DMS79 (cell line): ENCODE measurements at regions not wholly inside any gene's neighbourhood (a gene's known extent, or its start where the extent isn't known, plus 50 kb on each side); places are given as distances from the start of the nearest gene placed in this dataset.
"Not testable (repeated sequence)": the region's sequence is repeated elsewhere in the genome, so short reads cannot be mapped to it uniquely, and the experiment has no call there.

Experiments
- DNase-seq: peaks from one replicate; lab custom pipeline; 2025; lab: John Stamatoyannopoulos, UW

- DNase-seq: no peak
These were observed 458.3 kb downstream of the ETNK1 start for GRCh38 chr12:23083267-23083666.

GRCh38 chr12:23084236-23084995 lies 459.4 kb downstream of the ETNK1 start:
- no peak for DNase-seq

- DNase-seq: no peak
These were observed 463.6 kb downstream of the ETNK1 start for GRCh38 chr12:23088594-23088993.

GRCh38 chr12:23093488-23093887 lies 468.5 kb downstream of the ETNK1 start:
- DNase-seq: no peak

- no peak for DNase-seq
These were observed 471.4 kb downstream of the ETNK1 start for GRCh38 chr12:23096321-23096720.

- no peak for DNase-seq
These were observed 473.1 kb downstream of the ETNK1 start for GRCh38 chr12:23098110-23098509.

GRCh38 chr12:23098517-23098916 lies 473.5 kb downstream of the ETNK1 start:
- DNase-seq: no peak

GRCh38 chr12:23099104-23099503 lies 474.1 kb downstream of the ETNK1 start:
- DNase-seq: no peak

- DNase-seq: no peak
These were observed 474.6 kb downstream of the ETNK1 start for GRCh38 chr12:23099604-23100003.

- DNase-seq: no peak
These were observed 484.0 kb downstream of the ETNK1 start for GRCh38 chr12:23108957-23109356.

GRCh38 chr12:23113781-23114180 lies 488.8 kb downstream of the ETNK1 start:
- DNase-seq: no peak

GRCh38 chr12:23115984-23116383 lies 491.0 kb downstream of the ETNK1 start:
- DNase-seq: no peak

GRCh38 chr12:23126794-23127193 lies 501.8 kb downstream of the ETNK1 start:
- DNase-seq: no peak

- no peak for DNase-seq
These were observed 502.7 kb downstream of the ETNK1 start for GRCh38 chr12:23127701-23128100.

GRCh38 chr12:23128462-23128861 lies 503.5 kb downstream of the ETNK1 start:
- no peak for DNase-seq

- no peak for DNase-seq
These were observed 507.4 kb downstream of the ETNK1 start for GRCh38 chr12:23132357-23132756.

- no peak for DNase-seq
These were observed 508.5 kb downstream of the ETNK1 start for GRCh38 chr12:23133471-23133870.

- no peak for DNase-seq
These were observed 514.1 kb downstream of the ETNK1 start for GRCh38 chr12:23139026-23139425.

- DNase-seq: no peak
These were observed 515.7 kb downstream of the ETNK1 start for GRCh38 chr12:23140710-23141109.

- DNase-seq: no peak
These were observed 516.4 kb downstream of the ETNK1 start for GRCh38 chr12:23141335-23141734.

- DNase-seq: not testable (repeated sequence)
These were observed 521.1 kb downstream of the ETNK1 start for GRCh38 chr12:23146070-23146469.

GRCh38 chr12:23168459-23168858 lies 543.5 kb downstream of the ETNK1 start:
- no peak for DNase-seq

- no peak for DNase-seq
These were observed 544.2 kb downstream of the ETNK1 start for GRCh38 chr12:23169012-23169695.

- no peak for DNase-seq
These were observed 544.7 kb downstream of the ETNK1 start for GRCh38 chr12:23169696-23170013.
